ENCODE measurements at regions not wholly inside any gene's neighbourhood (a gene's known extent, or its start where the extent isn't known, plus 50 kb on each side); places are given as distances from the start of the nearest gene placed in this dataset.

DNA sequence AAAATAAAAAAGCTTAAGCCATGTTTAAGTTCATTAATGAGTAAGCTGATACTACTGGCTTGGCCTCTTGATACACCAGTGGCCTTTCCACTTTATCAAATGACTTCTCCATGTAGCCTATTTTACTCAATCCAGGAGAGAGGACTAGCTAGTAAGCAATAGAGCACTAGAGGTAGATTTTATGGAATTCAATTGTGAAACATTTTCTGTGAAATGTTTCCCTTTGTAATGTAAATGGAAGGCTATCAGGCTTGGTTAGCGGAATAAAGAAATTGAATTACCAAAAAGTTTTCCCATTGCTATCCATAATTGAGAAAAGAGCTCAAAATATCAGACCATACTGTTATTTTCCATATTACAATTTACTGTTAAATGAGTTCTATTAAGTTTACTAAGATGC, 515.4 kb upstream of the CDH2 start:
- WGBS, 2 donors, result 94 to 97% methylated on average over 1 of the region's 1 CpG
- Histone ChIP-seq H3K4me1 (no peaks in the 10 kb centered on the region), H3K36me3 (no peaks in the 10 kb centered on the region), H3K9me3 (no peaks in the 10 kb centered on the region), H3K27me3 (no peaks in the 10 kb centered on the region), H3K4me3 (replicated peaks in 1 of 3) (no peak overlapping the region), H3K27ac (no peak overlapping the region)
- no peak for TF ChIP-seq POLR2A (IDR thresholded peaks at IDR 0.05)
- TF ChIP-seq, protein P1, sequence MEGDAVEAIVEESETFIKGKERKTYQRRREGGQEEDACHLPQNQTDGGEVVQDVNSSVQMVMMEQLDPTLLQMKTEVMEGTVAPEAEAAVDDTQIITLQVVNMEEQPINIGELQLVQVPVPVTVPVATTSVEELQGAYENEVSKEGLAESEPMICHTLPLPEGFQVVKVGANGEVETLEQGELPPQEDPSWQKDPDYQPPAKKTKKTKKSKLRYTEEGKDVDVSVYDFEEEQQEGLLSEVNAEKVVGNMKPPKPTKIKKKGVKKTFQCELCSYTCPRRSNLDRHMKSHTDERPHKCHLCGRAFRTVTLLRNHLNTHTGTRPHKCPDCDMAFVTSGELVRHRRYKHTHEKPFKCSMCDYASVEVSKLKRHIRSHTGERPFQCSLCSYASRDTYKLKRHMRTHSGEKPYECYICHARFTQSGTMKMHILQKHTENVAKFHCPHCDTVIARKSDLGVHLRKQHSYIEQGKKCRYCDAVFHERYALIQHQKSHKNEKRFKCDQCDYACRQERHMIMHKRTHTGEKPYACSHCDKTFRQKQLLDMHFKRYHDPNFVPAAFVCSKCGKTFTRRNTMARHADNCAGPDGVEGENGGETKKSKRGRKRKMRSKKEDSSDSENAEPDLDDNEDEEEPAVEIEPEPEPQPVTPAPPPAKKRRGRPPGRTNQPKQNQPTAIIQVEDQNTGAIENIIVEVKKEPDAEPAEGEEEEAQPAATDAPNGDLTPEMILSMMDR (IDR thresholded peaks at IDR 0.05), result no peak
- DNase-seq, result no peak
- intact Hi-C loops (cut with DNase I), result no loop called here

DNA sequence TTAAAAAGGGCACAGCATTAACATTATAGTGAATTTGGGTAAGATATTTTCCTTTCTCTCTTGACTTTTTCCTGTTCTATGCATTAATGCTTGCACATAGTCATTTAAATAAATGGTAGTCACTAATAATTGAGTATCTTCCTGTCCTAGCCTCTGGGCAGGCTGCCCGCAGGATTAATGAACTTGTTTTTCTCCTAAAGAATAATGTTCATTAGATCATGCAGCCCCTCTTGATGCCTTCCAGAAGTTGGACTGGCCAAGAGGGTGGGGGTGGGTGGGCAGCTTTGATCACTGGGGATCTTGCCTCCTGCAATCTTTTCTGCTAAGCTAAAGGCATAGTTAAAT, 514.5 kb upstream of the CDH2 start:
- TF ChIP-seq, protein P1 (IDR thresholded peaks at IDR 0.05), result no peak
- no peak for TF ChIP-seq POLR2A (IDR thresholded peaks at IDR 0.05)
- H3K27me3 ChIP-seq, result no peaks in the 10 kb centered on the region
- H3K36me3 ChIP-seq, result no peaks in the 10 kb centered on the region
- H3K9me3 ChIP-seq, result no peaks in the 10 kb centered on the region
- DNase-seq, result no peak
- no peaks in the 10 kb centered on the region for H3K4me1 ChIP-seq
- intact Hi-C loops (cut with DNase I), result no loop called here
- H3K4me3 ChIP-seq (replicated peaks in 1 of 3), result no peak overlapping the region
- WGBS, 2 donors, result 74 to 81% methylated on average over 1 of the region's 1 CpG
- H3K27ac ChIP-seq, result no peak overlapping the region

DNA sequence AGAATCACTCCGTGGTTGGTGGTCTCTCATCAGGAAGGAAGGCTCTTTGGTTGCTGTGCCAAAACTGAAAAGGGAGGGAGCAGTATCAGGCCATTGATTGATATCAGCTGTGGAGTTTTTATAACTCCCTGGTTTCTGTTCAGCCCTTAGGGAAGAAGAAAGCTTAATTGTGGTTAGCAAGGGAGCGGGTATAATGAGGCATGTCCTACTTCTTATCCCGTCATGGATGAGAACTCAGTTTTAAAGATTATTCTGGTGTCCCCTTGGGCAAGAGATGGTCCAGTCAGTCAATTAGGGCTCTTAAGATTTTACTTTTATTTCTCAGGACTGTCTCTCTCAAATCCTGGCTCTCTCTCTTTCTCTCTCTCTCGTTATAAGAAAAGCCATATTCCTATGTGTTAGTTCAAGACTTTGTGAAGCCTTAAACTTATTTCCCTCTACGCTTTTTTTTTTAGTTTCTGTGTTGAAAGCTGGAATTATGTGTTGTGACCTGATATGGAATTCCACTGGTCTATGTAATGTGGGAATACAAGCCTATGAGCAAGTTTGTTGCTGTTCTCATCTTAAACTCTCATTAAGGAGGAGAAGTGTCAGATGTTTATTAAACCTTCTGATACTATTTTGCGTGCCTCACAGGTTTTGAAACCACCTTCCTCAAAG, 514.0 kb upstream of the CDH2 start:
- intact Hi-C loops (cut with DNase I), result no loop called here
- Histone ChIP-seq H3K9me3 (no peaks in the 10 kb centered on the region), H3K27me3 (no peaks in the 10 kb centered on the region), H3K36me3 (no peaks in the 10 kb centered on the region), H3K4me3 (replicated peaks in 1 of 3) (no peak overlapping the region), H3K27ac (no peak overlapping the region), H3K4me1 (no peaks in the 10 kb centered on the region)
- TF ChIP-seq POLR2A (IDR thresholded peaks at IDR 0.05), result no peak
- TF ChIP-seq, protein P1 (IDR thresholded peaks at IDR 0.05), result no peak
- DNase-seq, result no peak
- WGBS, 2 donors, result 73 to 79% methylated on average over 6 of the region's 6 CpGs

DNA sequence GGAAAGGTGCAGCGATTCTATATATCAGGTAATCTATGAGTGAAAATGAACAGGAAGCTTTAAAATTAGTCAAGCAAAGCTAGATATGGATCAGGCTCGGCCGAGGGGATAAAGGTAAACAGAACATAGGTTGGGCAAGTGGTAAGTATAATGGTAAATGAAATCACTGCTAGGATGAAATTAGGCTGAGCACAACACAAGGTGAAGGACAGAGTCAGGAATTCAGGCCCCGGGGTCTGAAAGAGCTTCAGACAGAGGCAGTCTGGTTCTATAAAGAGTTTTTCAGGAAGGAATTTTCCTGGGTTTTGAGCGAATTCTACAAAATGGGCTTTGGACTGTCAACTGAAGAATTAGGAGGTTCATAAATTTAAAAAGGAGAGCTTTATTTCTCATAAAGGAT, 513.2 kb upstream of the CDH2 start:
- Histone ChIP-seq H3K36me3 (no peaks in the 10 kb centered on the region), H3K27ac (no peak overlapping the region), H3K27me3 (no peaks in the 10 kb centered on the region), H3K4me1 (no peaks in the 10 kb centered on the region), H3K9me3 (no peaks in the 10 kb centered on the region), H3K4me3 (replicated peaks in 1 of 3) (no peak overlapping the region)
- no peak for TF ChIP-seq POLR2A (IDR thresholded peaks at IDR 0.05)
- TF ChIP-seq, protein P1 (IDR thresholded peaks at IDR 0.05), result no peak
- 61 to 70% methylated on average over 5 of the region's 5 CpGs for WGBS, 2 donors
- intact Hi-C loops (cut with DNase I), result no loop called here
- DNase-seq, result no peak

DNA sequence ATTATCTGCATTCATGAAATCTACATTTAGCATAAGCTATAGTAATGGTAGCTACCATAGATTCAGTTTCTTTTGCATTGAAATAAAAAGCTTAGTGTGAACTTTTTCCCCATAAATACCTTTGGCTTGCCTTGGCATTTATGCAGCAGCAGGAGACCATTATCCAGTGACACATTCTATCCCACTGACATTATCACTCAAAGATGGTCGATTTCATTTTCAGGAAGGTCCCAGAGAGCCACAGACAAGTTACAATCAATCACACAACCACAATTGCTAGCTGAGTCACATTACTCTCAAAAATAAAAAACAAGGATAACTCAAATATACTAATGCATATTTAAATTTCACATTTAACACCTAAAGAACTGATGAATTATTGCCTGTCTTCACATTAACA, 512.7 kb upstream of the CDH2 start:
- TF ChIP-seq, protein P1 (IDR thresholded peaks at IDR 0.05), result no peak
- no peak for TF ChIP-seq POLR2A (IDR thresholded peaks at IDR 0.05)
- H3K27ac ChIP-seq, result no peak overlapping the region
- H3K4me3 ChIP-seq (replicated peaks in 1 of 3), result no peak overlapping the region
- H3K9me3 ChIP-seq, result no peaks in the 10 kb centered on the region
- no peak for DNase-seq
- 52 to 66% methylated on average over 1 of the region's 1 CpG for WGBS, 2 donors
- no peaks in the 10 kb centered on the region for H3K27me3 ChIP-seq
- no peaks in the 10 kb centered on the region for H3K36me3 ChIP-seq
- intact Hi-C loops (cut with DNase I), result no loop called here
- H3K4me1 ChIP-seq, result no peaks in the 10 kb centered on the region
